Activated CD8-positive, alpha-beta T cell treated with anti-CD3 and anti-CD28 coated beads for 36 hours (primary cell): ENCODE measurements at regions not wholly inside any gene's neighbourhood (a gene's known extent, or its start where the extent isn't known, plus 50 kb on each side); places are given as distances from the start of the nearest gene placed in this dataset.

Experiments
- ATAC-seq: fragments of 200-7000 bp; cut with Tn5 transposase; one replicate; pipeline ENCODE4 v1.10.0; 2021; ENCODE audit warnings: mild to moderate bottlenecking, moderate library complexity
- CTCF ChIA-PET: fragments of 350-600 bp; sonication (Branson Sonifier 250); formaldehyde crosslinking; loops from one replicate; lab custom pipeline; 2021; ENCODE audit warnings: antibody characterized with exemption; lab: Charles Lee
- POLR2A ChIA-PET: fragments of 350-600 bp; sonication (Branson Sonifier 250); formaldehyde crosslinking; loops from one replicate; lab custom pipeline; 2021; ENCODE audit warnings: antibody characterized with exemption; lab: Charles Lee
- DNase-seq: peaks from one replicate; pipeline ENCODE4 v3.0.0-alpha.2; 2020
- H3K27ac Mint-ChIP-seq: one replicate; pipeline ENCODE4 v1.8.0; 2021; ENCODE audit warnings: mild to moderate bottlenecking, mixed read lengths
- H3K27me3 Mint-ChIP-seq: one replicate; pipeline ENCODE4 v1.8.0; 2021; ENCODE audit warnings: mixed read lengths
- H3K36me3 Mint-ChIP-seq: one replicate; pipeline ENCODE4 v1.8.0; 2021; ENCODE audit warnings: low read depth, mixed read lengths
- H3K4me1 Mint-ChIP-seq: one replicate; pipeline ENCODE4 v1.8.0; 2021; ENCODE audit warnings: low read depth, mixed read lengths
- H3K4me3 Mint-ChIP-seq: one replicate; pipeline ENCODE4 v1.8.0; 2021; ENCODE audit warnings: mild to moderate bottlenecking, moderate library complexity, mixed read lengths
- H3K9me3 Mint-ChIP-seq: one replicate; pipeline ENCODE4 v1.8.0; 2021; ENCODE audit warnings: mixed read lengths
- intact Hi-C: fragments of 100-400 bp; cut with micrococcal nuclease; formaldehyde crosslinking; loops from one replicate; pipeline ENCODE4 v1.10.0; 2022
- TF ChIP-seq, protein P1 (sequence below): fragments of 200-600 bp; IDR thresholded peaks from one replicate; pipeline ENCODE4 v1.8.0; 2022; ENCODE audit warnings: antibody characterized with exemption, mild to moderate bottlenecking

DNA sequence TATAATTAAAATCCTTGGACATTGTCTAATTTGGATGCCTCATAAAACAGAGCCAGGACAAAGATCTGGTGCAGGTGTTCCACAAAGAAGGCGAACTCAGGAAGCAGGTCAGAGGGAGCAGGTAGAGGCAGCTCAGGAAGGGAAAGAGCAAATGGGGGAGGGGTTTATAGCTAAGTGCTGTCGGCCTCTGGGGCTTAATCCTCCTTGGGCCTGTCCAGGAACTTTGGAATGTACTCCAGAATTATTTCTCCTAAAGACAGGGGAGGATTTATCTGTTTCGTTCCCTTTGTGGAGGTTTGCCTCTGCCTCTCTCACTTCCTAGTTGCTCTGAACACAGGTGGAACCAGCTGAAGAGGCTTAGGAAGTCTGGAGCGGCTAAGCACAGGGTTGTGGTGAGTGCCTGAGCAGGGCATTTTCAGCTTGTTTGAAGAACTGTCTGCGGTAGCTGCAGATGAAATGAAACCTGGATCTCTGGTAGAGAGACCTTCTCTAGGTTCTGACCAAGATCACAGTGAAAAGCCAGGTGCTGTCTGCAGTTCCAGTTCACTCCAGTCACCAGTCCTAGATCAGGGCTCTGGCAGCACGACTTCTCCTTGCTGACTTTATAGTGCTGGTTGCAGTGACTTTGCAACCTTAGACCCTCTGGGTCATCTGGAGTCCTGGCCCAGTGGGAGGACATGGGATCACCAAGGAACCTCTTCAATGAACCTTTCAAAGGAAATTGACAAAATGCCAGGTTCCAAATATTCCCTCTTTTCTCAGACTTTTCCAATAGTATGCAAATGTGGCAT lies 519.2 kb downstream of the PCDH10 start:
- Mint-ChIP-seq H3K4me3 (no peak overlapping the region), H3K9me3 (peaks cover 4% of the 10 kb centered on the region)
- intact Hi-C loops: no loop called here

DNA sequence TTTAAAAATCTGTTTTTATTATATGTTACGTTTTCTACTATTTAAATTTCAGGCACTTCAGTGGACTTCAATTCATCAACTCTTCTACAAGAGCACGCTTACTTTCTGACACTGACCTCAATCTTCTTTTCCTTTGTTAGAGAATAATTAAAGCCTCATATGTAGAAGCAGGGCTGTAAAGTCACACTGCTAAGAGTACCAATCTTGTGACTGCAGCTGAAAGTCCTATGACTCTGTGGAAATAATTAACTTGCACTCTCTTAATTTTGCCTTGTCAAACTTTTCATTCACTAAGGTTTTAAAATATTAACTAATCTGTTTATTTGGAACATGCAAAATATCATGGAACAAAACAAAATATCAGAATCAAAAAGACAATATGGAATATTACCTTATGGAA lies 498.1 kb downstream of the PCDH10 start:
- Mint-ChIP-seq H3K4me1 (no peaks in the 10 kb centered on the region), H3K36me3 (no peaks in the 10 kb centered on the region), H3K27ac (no peak overlapping the region), H3K9me3 (peaks cover 3% of the 10 kb centered on the region), H3K27me3 (no peaks in the 10 kb centered on the region), H3K4me3 (no peak overlapping the region)
- no peak for DNase-seq
- POLR2A ChIA-PET: no interaction called here
- intact Hi-C loops: no loop called here
- TF ChIP-seq, protein P1, sequence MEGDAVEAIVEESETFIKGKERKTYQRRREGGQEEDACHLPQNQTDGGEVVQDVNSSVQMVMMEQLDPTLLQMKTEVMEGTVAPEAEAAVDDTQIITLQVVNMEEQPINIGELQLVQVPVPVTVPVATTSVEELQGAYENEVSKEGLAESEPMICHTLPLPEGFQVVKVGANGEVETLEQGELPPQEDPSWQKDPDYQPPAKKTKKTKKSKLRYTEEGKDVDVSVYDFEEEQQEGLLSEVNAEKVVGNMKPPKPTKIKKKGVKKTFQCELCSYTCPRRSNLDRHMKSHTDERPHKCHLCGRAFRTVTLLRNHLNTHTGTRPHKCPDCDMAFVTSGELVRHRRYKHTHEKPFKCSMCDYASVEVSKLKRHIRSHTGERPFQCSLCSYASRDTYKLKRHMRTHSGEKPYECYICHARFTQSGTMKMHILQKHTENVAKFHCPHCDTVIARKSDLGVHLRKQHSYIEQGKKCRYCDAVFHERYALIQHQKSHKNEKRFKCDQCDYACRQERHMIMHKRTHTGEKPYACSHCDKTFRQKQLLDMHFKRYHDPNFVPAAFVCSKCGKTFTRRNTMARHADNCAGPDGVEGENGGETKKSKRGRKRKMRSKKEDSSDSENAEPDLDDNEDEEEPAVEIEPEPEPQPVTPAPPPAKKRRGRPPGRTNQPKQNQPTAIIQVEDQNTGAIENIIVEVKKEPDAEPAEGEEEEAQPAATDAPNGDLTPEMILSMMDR: no peak
- CTCF ChIA-PET: no interaction called here
- ATAC-seq: no peak

More for the DNA sequence above, 519.2 kb downstream of the PCDH10 start:
- TF ChIP-seq, protein P1: no peak
- POLR2A ChIA-PET: no interaction called here
- CTCF ChIA-PET: no interaction called here
- Mint-ChIP-seq H3K27ac (no peak overlapping the region), H3K27me3 (no peaks in the 10 kb centered on the region), H3K4me1 (no peaks in the 10 kb centered on the region), H3K36me3 (no peaks in the 10 kb centered on the region)
- ATAC-seq (no peak), DNase-seq (no peak)

DNA sequence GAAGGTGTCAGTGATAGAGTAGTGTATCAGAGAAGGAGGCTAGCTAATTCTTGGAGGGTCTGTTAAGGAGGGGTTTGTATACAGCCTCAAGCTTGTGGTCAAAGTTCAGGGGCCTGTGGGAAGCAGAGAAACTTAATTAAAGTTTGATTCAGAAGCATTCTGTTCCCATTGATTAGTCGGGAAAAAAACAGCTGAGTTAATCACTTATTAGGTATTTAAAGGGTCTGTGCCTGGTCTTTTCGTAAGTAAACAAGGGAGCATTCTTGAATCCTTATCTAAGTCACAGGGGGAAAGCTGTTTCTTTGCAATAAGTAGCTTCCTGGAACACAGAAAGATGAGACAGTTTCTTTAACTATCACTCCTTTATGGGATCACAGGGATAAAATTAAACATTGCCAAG lies 492.1 kb downstream of the PCDH10 start:
- ATAC-seq (no peak), DNase-seq (no peak)
- Mint-ChIP-seq H3K27me3 (no peaks in the 10 kb centered on the region), H3K4me3 (no peak overlapping the region), H3K4me1 (no peaks in the 10 kb centered on the region), H3K36me3 (no peaks in the 10 kb centered on the region), H3K27ac (no peak overlapping the region), H3K9me3 (peaks cover 4% of the 10 kb centered on the region)
- ChIA-PET CTCF (no interaction called here), POLR2A (no interaction called here)
- intact Hi-C loops: no loop called here
- TF ChIP-seq, protein P1: no peak

DNA sequence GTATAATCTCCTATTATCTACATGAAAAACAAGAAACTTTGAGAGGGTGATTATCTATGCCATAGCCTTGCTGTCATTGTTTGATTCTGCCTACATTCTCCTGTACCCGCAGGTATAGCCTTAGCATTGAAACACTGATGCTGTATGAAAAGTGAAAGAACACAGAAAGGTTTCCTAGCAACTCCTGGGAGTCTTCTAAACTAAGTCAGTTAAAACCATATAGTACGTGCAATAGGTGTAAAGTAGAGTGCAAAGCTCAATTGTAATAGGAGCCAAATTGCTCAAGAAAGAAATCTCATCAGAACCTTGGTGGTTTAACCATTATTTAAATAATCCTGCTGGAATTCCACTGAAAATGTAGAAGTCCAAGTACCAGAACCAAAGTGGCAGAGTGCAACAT lies 489.7 kb downstream of the PCDH10 start:
- CTCF ChIA-PET: no interaction called here
- intact Hi-C loops: no loop called here
- DNase-seq (no peak), ATAC-seq (no peak)
- TF ChIP-seq, protein P1: no peak
- Mint-ChIP-seq H3K4me3 (no peak overlapping the region), H3K4me1 (no peaks in the 10 kb centered on the region), H3K27me3 (no peaks in the 10 kb centered on the region), H3K36me3 (no peaks in the 10 kb centered on the region), H3K9me3 (peaks cover 4% of the 10 kb centered on the region), H3K27ac (no peak overlapping the region)
- POLR2A ChIA-PET: no interaction called here

DNA sequence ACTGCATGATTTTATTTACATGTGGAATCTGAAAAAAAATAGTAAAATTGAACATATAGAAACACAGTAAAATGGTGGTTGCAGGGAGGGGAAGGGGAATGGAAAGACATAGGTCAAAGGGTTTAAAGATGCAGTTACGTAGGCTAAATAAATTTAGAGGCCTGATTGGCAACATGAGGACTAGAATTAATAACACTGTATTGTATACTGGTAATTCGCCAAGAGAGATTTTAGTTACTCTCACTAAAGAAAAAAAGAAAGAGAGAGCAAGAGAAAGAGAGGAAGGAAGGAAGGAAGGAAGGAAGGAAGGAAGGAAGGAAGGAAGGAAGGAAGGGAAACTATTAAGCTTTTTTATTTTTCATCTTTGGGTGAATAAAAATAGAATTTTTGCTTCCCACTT lies 488.1 kb downstream of the PCDH10 start:
- Mint-ChIP-seq H3K27ac (no peak overlapping the region), H3K36me3 (no peaks in the 10 kb centered on the region), H3K4me3 (no peak overlapping the region), H3K27me3 (no peaks in the 10 kb centered on the region), H3K4me1 (no peaks in the 10 kb centered on the region), H3K9me3 (peaks cover 4% of the 10 kb centered on the region)
- TF ChIP-seq, protein P1: no peak
- no peak for ATAC-seq
- DNase-seq: no peak
- ChIA-PET POLR2A (no interaction called here), CTCF (no interaction called here)
- intact Hi-C loops: no loop called here
